ENCODE measurements at regions not wholly inside any gene's neighbourhood (a gene's known extent, or its start where the extent isn't known, plus 50 kb on each side); places are given as distances from the start of the nearest gene placed in this dataset.
"Not testable (repeated sequence)": the region's sequence is repeated elsewhere in the genome, so short reads cannot be mapped to it uniquely, and the experiment has no call there.

GRCh38 chr1:116185161-116185701 is 74.0 kb downstream of the MAB21L3 start:
- no peak for FAIRE-seq

- no peak for FAIRE-seq
These were observed 78.3 kb downstream of the MAB21L3 start for GRCh38 chr1:116189481-116189880.

- FAIRE-seq = no peak
These were observed 80.1 kb downstream of the MAB21L3 start for GRCh38 chr1:116191294-116191693.

- no peak for FAIRE-seq
These were observed 82.6 kb downstream of the MAB21L3 start for GRCh38 chr1:116193768-116194167.

- no peak for FAIRE-seq
These were observed 83.4 kb downstream of the MAB21L3 start for GRCh38 chr1:116194568-116194967.

- no peak for FAIRE-seq
These were observed 84.1 kb downstream of the MAB21L3 start for GRCh38 chr1:116195077-116195868.

GRCh38 chr1:116200343-116200742 is 89.1 kb downstream of the MAB21L3 start:
- not testable (repeated sequence) for FAIRE-seq

GRCh38 chr1:116201911-116202310 is 90.7 kb downstream of the MAB21L3 start:
- FAIRE-seq = no peak

GRCh38 chr1:116203181-116203723 is 92.1 kb downstream of the MAB21L3 start:
- no peak for FAIRE-seq

- FAIRE-seq = no peak
These were observed 92.7 kb downstream of the MAB21L3 start for GRCh38 chr1:116203920-116204319.

- no peak for FAIRE-seq
These were observed 94.9 kb downstream of the MAB21L3 start for GRCh38 chr1:116205941-116206679.

GRCh38 chr1:116207126-116207735 is 96.0 kb downstream of the MAB21L3 start:
- no peak for FAIRE-seq

GRCh38 chr1:116208136-116208535 is 96.9 kb downstream of the MAB21L3 start:
- FAIRE-seq = no peak

GRCh38 chr1:116211294-116211693 is 100.1 kb downstream of the MAB21L3 start:
- FAIRE-seq = no peak

GRCh38 chr1:116218922-116219321 is 107.7 kb downstream of the MAB21L3 start:
- no peak for FAIRE-seq

GRCh38 chr1:116219651-116220434 is 108.6 kb downstream of the MAB21L3 start:
- no peak for FAIRE-seq

- FAIRE-seq = no peak
These were observed 112.9 kb downstream of the MAB21L3 start for GRCh38 chr1:116224111-116224510.

GRCh38 chr1:116224561-116224960 is 113.4 kb downstream of the MAB21L3 start:
- no peak for FAIRE-seq

- no peak for FAIRE-seq
These were observed 114.8 kb downstream of the MAB21L3 start for GRCh38 chr1:116226017-116226416.

- no peak for FAIRE-seq
These were observed 117.3 kb downstream of the MAB21L3 start for GRCh38 chr1:116228511-116228910.

GRCh38 chr1:116230712-116231111 is 119.5 kb downstream of the MAB21L3 start:
- FAIRE-seq = no peak

- no peak for FAIRE-seq
These were observed 120.6 kb downstream of the MAB21L3 start for GRCh38 chr1:116231752-116232151.
